HG03135 (cell line): ENCODE measurements at regions not wholly inside any gene's neighbourhood (a gene's known extent, or its start where the extent isn't known, plus 50 kb on each side); places are given as distances from the start of the nearest gene placed in this dataset.

ENCODE experiments used
- ATAC-seq: cut with Tn5 transposase; IDR thresholded peaks from one replicate; pipeline ENCODE4 v1.9.1; 2021; ENCODE audit warnings: mild to moderate bottlenecking, moderate library complexity; ENCODE audit not compliant: unreplicated experiment

DNA sequence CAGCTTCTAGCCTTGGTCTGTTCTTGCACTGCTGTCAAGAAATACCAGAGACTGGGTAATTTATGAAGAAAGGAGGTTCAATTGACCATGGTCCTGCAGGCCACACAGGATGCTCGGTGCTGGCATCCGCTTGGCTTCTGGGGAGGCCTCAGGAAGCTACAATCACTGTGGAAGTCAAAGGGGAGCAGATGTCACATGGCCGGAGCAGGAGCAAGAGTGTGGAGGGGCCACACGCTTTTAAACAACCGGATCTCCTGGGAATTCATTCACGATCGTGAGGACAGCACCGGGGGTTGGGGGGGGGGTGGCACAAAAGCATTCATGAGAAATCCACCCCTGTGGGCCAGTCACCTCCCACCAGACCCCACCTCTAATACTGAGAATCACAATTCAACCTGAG, 850.4 kb upstream of the SALL3 start:
- no peak for ATAC-seq

DNA sequence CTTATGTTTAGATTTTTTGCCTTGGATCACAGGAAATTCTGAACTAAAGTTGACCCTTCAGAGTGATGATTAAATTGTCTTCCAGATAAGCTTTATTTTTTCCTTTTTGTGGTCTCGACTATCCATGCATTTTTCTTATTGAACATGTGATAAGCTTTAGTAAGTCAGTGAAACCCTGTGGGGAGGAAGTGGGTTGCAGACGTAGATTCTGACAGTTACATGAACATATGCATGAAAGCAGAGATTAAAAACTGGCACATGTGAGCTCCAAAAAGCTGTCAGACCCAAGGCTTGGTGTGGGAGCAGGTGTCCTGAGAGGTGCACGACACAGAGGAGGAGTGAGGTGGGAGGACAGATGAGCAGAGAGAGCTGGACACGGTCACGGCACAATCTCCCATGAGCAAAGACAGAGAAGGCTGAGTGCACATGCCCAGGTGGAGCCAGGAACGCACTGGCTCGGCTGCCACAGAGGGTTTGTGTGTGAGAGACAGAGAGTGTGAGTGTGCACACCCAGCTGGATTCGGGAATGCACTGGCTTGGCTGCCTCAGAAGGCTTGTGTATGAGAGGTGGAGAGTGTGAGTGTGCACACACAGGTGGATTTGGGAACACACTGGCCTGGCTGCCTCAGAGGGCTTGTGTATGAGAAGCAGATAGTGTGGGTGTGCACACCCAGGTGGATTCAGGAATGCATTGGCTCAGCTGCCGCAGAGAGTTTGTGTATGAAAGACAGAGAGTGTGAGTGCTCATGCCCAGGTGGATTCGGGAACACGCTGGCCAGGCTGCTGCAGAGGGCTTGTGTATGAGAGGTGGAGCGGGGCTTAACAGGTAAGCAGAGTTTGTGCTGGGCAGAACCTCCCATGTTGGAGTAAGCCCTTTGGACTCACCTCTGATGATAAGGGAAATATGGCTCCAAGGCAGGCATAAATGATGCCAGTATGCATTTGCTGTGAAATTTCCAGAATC, 849.1 kb upstream of the SALL3 start:
- no peak for ATAC-seq

DNA sequence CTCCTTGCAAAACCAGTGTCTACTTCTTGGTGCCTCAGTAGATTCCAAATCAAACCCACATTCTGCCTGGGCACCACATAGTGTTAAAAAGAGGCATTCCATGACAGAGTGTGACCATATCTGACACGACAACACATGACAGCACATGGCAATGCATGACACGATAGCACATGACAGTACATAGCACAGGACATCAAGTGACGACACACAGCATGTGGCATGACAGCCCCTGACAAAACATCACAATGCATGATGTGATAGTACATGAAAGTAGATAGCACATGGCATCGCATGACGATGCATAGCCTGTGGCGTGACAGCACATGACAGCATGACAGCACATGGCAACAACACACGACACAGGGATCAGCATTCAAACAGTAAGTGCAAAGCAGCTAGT, 845.9 kb upstream of the SALL3 start:
- ATAC-seq, result no peak

DNA sequence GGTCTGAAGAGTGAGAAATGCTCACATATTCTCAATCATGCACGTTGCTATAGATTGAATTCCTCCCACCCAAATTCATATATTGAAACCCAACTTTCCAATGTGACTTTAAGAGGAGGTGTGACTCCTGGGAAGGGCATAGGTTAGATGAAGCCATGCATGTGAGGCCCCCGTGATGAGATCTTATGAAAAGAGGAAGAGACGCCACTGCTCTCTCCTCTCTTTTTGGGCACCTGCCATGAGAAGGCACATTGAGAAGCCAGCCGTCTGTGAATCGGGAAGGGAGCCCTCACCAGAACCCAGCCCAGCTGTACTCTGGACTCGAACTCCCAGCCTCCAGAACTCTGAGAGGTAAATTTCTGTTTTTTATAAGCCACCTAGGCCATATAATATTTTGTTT, 842.6 kb upstream of the SALL3 start:
- no peak for ATAC-seq

DNA sequence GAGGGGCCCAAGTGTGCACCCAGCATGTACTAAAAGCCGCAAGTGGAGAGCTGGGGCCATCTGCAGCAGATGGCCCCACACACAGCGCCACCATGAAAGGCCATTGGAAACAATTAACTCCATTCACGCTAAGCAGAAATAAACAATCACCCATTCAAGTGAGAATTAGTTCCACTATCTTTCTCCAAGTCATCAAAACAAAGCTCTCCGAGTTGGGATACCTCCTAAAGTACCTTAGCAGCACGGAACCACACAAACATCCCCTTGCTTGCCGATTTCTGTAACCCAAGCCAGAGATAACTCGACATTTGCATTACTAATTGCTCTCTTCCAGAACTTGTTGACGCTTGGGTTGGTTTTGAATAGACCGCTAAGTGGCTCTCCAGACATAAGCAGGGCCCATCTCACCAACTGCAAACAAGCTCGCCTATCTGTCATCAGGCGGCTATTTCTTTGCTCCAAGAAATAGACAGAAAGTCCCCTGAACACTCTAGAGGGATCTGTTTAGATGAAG, 840.6 kb upstream of the SALL3 start:
- no peak for ATAC-seq

DNA sequence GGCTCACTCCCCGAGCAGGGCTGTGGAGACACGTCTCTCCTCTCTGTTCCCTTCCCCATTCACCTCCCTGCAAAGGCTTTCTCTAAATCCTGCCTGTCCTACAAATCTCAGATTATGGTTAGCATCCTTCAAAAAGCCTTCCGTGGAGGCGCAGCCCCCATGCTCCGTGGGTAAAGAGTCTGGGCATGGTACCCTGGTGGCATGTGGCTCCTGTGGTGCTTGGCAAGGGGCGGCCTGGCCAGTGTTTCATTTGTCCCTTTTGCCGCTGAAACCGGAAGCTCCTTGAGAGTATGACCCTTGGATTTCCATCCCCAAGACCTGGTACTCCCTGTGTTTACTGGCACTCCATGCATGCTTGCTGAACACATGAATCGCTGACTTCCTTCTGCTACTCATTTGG, 839.3 kb upstream of the SALL3 start:
- ATAC-seq, result no peak

DNA sequence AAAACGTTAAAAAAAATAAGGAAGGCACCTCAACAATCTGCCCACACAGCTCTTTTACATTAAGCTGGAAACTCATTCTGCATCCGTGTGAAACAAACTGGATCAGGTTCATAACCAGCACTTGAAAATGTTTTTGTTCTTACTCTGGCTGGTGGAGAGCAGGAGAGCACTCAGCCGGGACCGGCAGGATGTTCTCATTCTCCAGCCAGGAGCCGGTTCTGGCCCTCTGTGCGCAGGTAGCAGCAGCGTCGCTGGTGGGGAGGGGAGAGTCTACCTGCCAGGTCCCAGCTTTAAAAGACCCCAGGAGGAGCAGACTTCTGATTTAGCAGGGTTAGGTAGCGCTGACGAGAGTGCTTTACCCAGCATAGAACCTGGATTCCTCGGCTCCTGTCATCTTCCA, 834.9 kb upstream of the SALL3 start:
- ATAC-seq, result no peak

DNA sequence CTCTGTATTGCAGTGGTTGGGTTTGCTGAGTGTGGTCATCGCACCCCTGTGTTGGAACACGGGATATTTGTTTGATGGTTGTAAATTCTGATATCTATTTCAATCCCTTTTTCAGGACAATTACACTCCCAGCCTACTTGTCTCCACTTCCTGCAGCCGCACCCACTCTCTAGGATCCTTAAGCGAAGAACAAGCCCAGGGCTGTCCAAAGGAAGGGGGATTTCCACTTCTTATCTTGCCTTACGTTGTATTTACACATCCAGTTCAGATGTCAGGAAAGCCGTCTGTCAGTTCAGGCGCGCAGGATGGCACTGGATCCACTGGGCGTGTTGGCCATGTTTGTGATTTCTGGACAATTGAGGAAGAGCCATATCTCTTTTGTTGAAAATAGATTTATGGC, 834.5 kb upstream of the SALL3 start:
- ATAC-seq, result no peak

DNA sequence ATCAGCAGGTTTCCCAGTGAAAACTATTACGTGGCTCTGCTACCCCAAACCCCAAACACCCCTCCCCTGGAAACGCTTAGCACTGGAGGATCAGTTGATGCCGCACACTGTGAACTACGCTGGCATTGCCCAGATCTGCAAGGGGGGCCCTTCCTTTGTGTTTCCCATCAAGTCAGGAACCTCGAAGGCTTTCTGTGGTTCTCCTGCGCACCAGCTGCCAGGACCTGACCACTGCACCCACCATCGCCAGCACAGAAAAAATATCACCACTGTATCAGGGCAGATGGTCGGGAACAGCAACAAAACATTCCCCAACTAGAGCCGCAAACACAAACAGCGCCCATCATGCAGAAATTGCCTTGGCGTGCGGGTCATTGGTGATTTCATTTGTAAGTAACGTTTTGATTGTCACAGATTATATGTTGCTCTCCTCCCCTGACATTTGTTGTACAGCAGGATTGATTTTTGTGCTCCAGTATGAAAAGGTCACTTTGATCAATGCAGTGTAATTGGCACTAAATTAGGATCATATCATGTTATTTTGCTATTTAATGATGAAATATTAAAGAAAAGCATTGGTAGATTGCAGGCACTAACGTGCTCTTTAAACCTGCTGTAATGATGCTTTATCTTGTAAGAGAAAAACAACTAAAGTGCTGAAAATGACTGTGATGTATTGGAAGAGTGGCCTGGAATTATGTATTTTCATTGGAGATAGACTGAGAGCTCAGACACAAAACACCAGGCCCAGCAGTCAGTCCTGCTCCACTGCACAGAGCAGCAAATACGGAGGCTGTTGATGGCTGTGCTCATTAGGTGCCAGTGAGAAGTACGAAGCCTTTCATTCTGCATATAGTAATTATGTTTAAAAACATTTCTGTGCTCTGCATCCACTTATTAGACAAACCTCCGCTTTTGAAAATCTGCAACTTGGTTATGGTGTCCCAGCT, 833.2 kb upstream of the SALL3 start:
- no peak for ATAC-seq

DNA sequence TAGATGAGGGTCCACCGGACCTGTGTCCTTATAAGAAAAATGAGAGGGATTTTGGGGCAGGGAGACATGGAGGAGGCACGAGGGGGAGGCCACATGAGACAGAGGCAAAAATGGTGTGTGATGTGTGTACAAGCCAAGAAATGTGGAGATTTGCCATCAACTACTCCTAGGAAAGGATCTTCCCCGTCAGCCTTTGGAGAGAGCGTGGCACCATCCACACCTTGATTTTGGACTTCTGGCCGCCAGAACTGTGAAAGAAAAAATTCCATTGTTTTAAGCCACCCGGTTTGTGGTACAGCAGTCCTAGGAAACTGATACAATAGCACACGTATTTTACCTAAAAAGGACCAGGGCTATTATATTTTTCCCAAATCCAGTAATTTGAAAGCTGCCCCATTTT, 829.0 kb upstream of the SALL3 start:
- no peak for ATAC-seq

DNA sequence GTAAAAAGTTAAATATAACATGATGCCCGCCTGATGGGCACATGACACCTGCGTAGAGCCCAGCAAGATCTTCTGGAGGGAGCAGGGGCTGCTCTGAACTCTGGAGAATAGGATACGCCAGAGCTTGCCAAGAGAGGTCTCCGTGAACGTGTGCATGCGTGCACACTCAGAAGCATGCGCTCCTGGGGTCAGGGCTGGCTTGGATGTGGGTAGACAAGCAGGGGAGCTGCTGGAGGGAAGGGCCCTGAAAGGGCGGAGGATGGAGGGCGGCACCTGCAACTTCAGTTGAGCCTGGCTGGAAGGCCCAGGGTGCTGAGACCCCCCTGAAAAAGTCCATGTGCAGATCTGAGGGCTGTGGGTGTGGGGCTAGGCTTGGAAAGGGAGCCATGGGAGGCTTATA, 828.4 kb upstream of the SALL3 start:
- no peak for ATAC-seq

DNA sequence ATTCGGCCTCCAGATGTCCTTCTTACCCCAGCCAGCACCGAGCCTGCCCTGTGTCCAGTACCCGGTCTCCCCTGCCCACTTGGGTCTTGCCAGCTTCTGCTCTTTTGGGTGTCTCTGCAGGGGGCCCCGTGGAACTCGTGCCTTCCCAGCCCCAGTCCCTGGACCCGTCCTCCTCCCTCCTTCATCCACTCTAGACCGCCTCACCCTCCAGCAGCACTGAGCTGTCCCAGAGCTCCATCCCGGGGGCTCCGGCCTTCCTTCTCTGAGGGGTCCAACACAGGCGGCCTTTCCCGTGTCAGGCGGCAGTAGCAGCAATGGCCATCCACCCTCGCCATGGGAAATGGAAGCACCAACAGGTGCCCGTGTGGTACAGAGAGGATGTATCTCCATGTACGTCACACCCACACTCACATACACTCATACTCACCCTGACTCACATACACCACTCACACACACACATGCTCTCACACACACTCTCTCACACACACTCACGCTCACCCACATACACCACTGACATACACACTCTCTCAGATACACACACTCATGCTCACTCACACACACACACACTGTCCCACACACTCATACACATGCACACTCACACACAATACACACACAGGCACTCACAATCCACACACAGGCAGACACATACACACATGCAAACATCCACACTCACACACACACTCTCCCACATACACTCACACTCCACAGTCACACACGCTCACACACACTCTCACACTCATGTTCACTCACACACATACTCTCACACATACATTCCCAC, 827.5 kb upstream of the SALL3 start:
- no peak for ATAC-seq

DNA sequence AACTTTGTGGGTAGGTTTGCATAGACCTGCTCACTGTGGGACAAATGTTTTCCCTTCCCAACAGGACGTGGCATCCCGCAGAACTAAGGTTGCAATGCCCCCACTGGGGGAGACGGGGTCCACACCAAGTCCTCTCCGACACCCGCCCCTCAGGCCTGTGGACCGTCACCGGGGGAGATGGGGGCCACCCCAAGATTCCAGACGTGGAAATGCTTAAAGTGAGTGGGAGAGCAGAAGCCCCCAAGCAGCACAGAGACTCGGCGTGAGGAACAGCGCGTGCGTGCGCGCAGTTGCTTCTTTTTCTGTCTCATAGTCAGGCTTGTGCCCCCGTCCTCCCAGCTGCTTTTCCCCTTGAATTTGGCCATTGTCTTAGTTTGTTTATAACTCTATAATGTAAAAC, 826.3 kb upstream of the SALL3 start:
- no peak for ATAC-seq

DNA sequence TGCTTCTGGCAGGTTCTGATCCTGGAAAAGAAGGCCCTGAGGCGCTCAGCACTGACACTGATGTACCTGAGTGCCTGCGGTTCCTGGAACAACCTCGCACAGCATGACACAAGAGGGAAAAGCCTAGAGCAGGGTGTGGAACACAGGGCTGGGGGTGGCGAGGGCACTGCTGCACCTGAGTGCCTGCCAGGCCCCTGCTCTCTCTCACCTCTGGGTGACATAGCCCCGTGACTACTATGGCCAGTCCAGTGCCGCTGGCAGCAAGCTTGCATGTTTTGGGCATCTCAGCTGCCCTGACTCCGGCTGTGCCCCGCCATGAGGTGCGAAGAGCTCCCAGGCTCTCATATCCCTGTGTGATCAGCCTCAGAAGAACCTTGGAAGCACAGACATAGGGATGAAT, 825.2 kb upstream of the SALL3 start:
- no peak for ATAC-seq

DNA sequence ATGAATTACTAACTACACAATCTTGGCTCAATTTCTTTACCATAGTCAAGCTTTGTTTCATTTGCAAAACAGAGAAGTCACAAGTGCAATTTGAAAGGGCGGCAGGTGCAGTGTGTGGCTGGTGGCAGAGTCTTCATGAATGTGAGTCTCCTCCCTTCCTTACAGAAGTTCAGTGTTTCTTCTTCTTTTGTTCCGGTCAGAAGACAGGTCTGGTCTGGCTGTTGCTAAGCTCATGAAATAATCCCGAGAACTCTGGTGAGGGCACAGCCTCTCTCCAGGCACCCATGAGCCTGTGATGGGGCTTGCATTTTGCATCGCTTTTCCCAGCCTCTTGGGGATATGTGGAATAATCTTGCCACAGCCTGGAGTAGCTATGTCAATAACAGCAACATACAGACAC, 824.8 kb upstream of the SALL3 start:
- ATAC-seq, result no peak

DNA sequence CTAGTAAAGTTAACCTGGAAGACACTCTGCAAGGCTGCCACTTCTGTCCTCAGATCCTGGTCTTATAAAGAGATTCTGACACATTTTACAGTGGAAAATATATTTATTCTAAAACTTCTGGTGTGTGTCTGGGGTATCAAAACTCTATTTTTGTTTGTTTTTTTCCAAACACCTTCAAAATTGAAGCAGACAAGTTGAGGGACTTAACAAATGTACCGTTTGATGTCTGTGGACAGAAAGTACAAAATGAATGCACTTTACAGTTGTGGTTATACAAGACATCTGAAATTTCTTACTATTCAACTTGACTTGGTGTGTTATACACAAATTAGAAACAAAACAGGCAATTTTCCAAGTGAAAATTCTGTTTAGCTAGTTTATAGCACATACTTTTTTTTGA, 823.2 kb upstream of the SALL3 start:
- no peak for ATAC-seq

DNA sequence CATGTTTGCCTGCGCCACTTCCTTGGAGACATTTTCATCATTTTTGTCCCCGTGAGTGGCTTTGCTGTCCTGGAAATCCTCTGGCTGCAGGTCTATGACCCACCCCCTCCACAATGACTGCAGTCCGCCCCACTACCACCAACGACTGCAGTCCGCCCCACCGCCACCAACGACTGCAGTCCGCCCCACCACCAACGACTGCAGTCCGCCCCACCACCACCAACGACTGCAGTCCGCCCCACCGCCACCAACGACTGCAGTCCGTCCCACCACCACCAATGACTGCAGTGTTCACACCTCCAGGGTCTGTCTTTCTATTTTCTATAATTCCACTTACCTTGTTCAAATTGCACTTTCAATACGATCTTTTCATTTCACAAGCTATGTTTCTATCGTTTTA, 820.7 kb upstream of the SALL3 start:
- ATAC-seq, result no peak

DNA sequence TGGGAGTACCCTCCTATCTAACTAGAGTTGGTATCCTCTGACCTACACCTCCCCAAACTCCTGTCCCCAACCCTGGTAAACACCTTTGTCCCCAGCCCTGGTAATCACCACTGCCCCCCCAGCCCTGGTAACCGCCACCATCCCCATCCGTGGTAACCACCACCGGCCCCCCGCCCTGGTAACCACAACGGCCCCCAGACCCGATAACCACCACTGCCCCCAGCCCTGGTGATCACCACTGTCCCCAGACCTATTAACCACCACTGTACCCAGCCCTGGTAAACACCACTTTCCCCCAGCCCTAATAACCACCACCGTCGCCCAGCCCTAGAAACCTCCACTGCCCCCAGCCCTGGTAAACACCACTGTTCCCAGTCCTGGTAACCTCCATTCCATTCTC, 820.2 kb upstream of the SALL3 start:
- no peak for ATAC-seq

DNA sequence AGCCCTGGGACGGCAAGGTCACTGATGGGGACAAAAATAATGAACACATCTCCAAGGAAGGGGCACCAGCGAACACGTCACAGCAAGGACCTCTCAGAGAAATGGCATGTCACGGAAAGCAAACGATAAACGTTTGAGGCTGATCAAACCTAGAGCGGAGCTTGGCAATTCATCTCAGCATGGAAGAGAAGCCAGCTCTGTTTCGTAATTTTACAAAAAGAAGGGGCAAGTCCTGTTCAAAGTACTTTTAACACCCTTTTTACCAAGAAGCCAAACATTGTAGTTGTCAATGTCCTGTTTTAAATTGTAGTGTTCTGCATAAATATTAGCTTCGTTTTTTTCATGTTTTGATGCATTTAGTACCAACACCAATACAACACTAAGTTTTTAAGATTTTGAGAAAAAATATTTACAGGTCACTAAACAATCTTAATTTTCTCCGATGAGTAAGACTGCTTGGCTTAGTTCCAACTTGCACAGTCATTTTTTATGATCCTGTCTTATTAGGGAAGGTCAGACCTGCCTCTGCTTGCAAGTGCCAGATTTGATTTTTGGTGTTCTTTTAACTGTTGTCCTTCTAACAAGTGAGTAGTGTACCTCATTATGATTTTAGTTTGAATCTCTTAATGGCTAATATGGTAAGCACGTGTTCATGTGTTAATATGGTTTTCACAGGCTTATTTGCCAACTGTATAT, 818.5 kb upstream of the SALL3 start:
- no peak for ATAC-seq

DNA sequence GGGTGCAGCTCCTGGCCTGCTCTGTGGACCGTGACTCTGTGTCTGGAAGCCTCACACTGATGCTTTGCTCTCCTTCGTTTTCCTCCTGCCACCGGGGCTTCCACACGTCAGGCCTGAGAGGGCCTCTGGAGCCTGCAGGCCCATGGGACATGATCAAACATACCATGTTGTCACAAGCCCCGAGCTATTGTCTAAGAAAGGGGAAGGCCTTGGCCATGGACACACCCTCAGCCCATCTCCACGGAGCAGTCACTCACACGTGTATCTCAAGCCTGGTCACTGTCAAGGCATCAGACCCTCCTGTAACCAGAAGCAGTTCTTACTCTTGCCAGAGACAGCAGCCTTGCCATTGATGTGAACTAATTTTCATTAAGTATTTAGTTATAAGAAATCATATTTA, 814.1 kb upstream of the SALL3 start:
- ATAC-seq, result no peak
